ENCODE measurements at regions not wholly inside any gene's neighbourhood (a gene's known extent, or its start where the extent isn't known, plus 50 kb on each side); places are given as distances from the start of the nearest gene placed in this dataset.

- TF ChIP-seq MAZ (IDR thresholded peaks at IDR 0.05; ENCODE audit: borderline replicate concordance, low read depth, low read length), result no peak
- no peak for TF ChIP-seq POLR2A (IDR thresholded peaks at IDR 0.05; ENCODE audit: low read depth, low read length)
- TF ChIP-seq SMC3 (IDR thresholded peaks at IDR 0.05; ENCODE audit: low read depth, low read length), result no peak
- TF ChIP-seq ELK1 (IDR thresholded peaks at IDR 0.05; ENCODE audit: borderline replicate concordance, low read depth, low read length), result no peak
- no peak for TF ChIP-seq CTCF (conservative IDR thresholded peaks at IDR 0.05; ENCODE audit: low read depth, low read length)
- TF ChIP-seq RFX5 (IDR thresholded peaks at IDR 0.05; ENCODE audit: low read depth, low read length), result no peak
- no peak for TF ChIP-seq RAD21 (IDR thresholded peaks at IDR 0.05; ENCODE audit: low read length)
- TF ChIP-seq RCOR1 (IDR thresholded peaks at IDR 0.05; ENCODE audit: insufficient replicate concordance, low read length), result no peak
- no peak for TF ChIP-seq NFE2L2 (IDR thresholded peaks at IDR 0.05; ENCODE audit: low read depth, low read length)
- no peak for TF ChIP-seq MXI1 (IDR thresholded peaks at IDR 0.05; ENCODE audit: borderline replicate concordance, low read depth, low read length)
- TF ChIP-seq CEBPB (IDR thresholded peaks at IDR 0.05; ENCODE audit: low read depth, low read length), result no peak
- TF ChIP-seq USF2 (IDR thresholded peaks at IDR 0.05; ENCODE audit: low read depth, low read length), result no peak
- TF ChIP-seq MAFK (IDR thresholded peaks at IDR 0.05; ENCODE audit: low read depth, low read length), result no peak
- no peak overlapping the region for H3K4ac ChIP-seq (ENCODE audit: low read depth, low read length)
- in situ Hi-C loops (cut with MboI; ENCODE audit: low sequenced_read_pairs), result no loop called here
- H3K79me1 ChIP-seq (ENCODE audit: low read depth in 1 of 2, low read length in 2 of 2), result no peaks in the 10 kb centered on the region
- H4K8ac ChIP-seq (ENCODE audit: low read depth in 2 of 2, low read length in 2 of 2), result no peak overlapping the region
- H2BK120ac ChIP-seq (ENCODE audit: low read depth, low read length), result no peak overlapping the region
- CTCF ChIA-PET, result no interaction called here
- H2AK9ac ChIP-seq (replicated peaks; ENCODE audit: low read depth, low read length, poor library complexity), result peak overlapping the region; percentile 55
- H4K91ac ChIP-seq (ENCODE audit: insufficient read depth, low read depth, low read length), result no peak overlapping the region
- no TSS peak for BruUV-seq (replicated peaks)
- no peak overlapping the region for H2AFZ ChIP-seq (replicated peaks; ENCODE audit: low read length, poor library complexity)
- no peaks in the 10 kb centered on the region for H3K27me3 ChIP-seq (ENCODE audit: control insufficient read depth, insufficient read depth, low read length)
- no peak overlapping the region for H3K4me3 ChIP-seq (ENCODE audit: insufficient read depth, low read depth, low read length)
- dilution Hi-C loops (cut with HindIII; ENCODE audit: low sequenced_read_pairs, unreplicated experiment), result no loop called here
- H3K23ac ChIP-seq (ENCODE audit: low read depth, low read length), result no peak overlapping the region
- ATAC-seq (ENCODE audit: low read depth) (no peak), DNase-seq (no peak)
- H3K9me1 ChIP-seq (ENCODE audit: insufficient read depth, low read length), result no peaks in the 10 kb centered on the region
- H3K9me3 ChIP-seq (ENCODE audit: control insufficient read depth, insufficient read depth, low read length), result peaks cover 61% of the 10 kb centered on the region
- H3K14ac ChIP-seq (replicated peaks; ENCODE audit: low read depth, low read length), result no peak overlapping the region
- no peak overlapping the region for H2AK5ac ChIP-seq (ENCODE audit: low read depth, low read length)
- no peak overlapping the region for H2BK20ac ChIP-seq (ENCODE audit: low read depth, low read length)
- no peak overlapping the region for H3K56ac ChIP-seq (ENCODE audit: extremely low read depth, insufficient read depth, low read length)
- no peak overlapping the region for H3K18ac ChIP-seq (ENCODE audit: low read depth, low read length)
- WGBS, 2 experiments (ENCODE audit: extremely low coverage in 2 of 2, insufficient read length in 1 of 2), result 82% methylated on average over 3 of the region's 16 CpGs; no CpG with 5 or more reads in 1 of the 2 experiments
- no peak overlapping the region for H4K5ac ChIP-seq (ENCODE audit: low read depth, low read length)
- no peaks in the 10 kb centered on the region for H3K4me1 ChIP-seq (ENCODE audit: control insufficient read depth, insufficient read depth, low read length)
- no peak overlapping the region for H3K27ac ChIP-seq (ENCODE audit: insufficient read depth, low read length)
- H3K4me2 ChIP-seq (ENCODE audit: low read depth, low read length), result no peak overlapping the region
- H4K20me1 ChIP-seq (ENCODE audit: insufficient read depth, low read length), result no peaks in the 10 kb centered on the region
- intact Hi-C loops (cut with micrococcal nuclease), result no loop called here
- H2BK15ac ChIP-seq (ENCODE audit: low read depth, low read length), result no peak overlapping the region
- no peak overlapping the region for H2BK5ac ChIP-seq (ENCODE audit: low read depth, low read length, poor library complexity, severe bottlenecking)
- H3K9ac ChIP-seq (ENCODE audit: low read depth, low read length), result no peak overlapping the region
- no peaks in the 10 kb centered on the region for H3K36me3 ChIP-seq (ENCODE audit: control insufficient read depth, insufficient read depth, low read length)
- POLR2A ChIA-PET (ENCODE audit: unreplicated experiment), result no interaction called here
Observed at GRCh38 chr22:47443836-47444745, 681.6 kb downstream of the TBC1D22A start.

Measured in IMR-90 (cell line).